GM13976 (cell line): ENCODE measurements at regions not wholly inside any gene's neighbourhood (a gene's known extent, or its start where the extent isn't known, plus 50 kb on each side); places are given as distances from the start of the nearest gene placed in this dataset.

Experiments used
- DNase-seq: peaks from one replicate; pipeline ENCODE4 v3.0.0; 2012; ENCODE audit warnings: low spot score
- in situ Hi-C: fragments of 300-500 bp; cut with MboI; formaldehyde crosslinking; loops from one replicate; pipeline ENCODE4 v1.12.0; 2022; ENCODE audit warnings: low sequenced_read_pairs, mixed read lengths, inconsistent platforms; ENCODE audit not compliant: unreplicated experiment
- TF ChIP-seq, protein P1 (sequence below): IDR thresholded peaks from 2 replicates; pipeline ENCODE4 v1.5.1; 2012; ENCODE audit warnings: borderline replicate concordance, mild to moderate bottlenecking; ENCODE audit not compliant: insufficient read depth; ENCODE audit errors: extremely low read depth, missing control alignments, control extremely low read depth

DNA sequence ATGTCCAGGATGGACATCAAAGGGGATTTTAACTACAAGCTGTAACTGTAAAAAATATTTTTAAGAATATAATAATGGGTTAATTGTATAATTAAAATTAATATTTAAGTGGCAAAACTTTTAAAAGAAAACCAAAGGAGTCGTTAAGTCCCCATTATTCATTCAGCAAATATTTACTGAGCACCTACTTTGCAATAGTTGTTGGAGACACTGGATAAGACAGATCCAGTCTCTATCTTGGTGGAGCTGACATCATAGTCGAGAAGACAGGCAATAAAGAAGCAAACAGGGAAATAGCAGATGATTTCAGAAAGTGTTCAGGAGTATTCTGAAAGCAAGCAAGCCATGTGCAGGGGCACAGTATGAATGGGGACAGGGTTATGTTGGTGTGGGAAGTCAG, 137.0 kb downstream of the CEBPB start:
- in situ Hi-C loops = no loop called here
- no peak for DNase-seq
- TF ChIP-seq, protein P1, sequence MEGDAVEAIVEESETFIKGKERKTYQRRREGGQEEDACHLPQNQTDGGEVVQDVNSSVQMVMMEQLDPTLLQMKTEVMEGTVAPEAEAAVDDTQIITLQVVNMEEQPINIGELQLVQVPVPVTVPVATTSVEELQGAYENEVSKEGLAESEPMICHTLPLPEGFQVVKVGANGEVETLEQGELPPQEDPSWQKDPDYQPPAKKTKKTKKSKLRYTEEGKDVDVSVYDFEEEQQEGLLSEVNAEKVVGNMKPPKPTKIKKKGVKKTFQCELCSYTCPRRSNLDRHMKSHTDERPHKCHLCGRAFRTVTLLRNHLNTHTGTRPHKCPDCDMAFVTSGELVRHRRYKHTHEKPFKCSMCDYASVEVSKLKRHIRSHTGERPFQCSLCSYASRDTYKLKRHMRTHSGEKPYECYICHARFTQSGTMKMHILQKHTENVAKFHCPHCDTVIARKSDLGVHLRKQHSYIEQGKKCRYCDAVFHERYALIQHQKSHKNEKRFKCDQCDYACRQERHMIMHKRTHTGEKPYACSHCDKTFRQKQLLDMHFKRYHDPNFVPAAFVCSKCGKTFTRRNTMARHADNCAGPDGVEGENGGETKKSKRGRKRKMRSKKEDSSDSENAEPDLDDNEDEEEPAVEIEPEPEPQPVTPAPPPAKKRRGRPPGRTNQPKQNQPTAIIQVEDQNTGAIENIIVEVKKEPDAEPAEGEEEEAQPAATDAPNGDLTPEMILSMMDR = no peak

DNA sequence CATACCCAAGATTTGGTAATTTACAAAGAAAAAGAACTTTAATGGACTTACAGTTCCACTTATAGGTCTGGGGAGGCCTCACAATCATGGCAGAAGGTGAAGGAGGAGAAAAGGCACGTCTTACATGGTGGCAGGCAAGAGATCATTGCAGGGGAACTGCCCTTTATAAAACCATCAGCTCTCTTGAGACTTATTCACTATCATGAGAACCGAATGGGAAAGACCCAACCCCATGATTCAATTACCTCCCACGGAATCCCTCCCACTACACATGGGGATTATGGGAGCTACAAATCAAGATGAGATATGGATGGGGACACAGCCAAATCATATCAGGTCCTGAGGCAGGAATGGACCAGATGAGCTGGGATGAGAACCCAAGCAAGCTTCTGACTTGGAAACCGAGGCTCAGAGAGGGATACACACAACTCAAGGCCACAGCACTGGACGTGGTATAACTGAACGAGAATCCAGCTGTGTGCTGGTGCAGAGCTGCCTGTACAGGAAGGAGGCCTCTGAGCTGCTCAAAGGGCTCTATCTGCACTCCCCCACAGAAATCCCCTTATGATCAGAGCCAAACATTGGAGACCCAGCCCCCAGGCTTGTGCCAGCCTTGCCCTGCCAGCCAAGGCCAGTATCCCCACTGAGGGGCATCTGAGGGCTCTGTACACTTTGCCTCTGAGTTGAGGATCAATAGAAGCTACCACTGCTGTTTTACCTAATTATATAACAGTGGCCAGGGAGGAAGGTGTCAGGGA, 137.8 kb downstream of the CEBPB start:
- TF ChIP-seq, protein P1 = no peak
- in situ Hi-C loops = no loop called here
- no peak for DNase-seq

DNA sequence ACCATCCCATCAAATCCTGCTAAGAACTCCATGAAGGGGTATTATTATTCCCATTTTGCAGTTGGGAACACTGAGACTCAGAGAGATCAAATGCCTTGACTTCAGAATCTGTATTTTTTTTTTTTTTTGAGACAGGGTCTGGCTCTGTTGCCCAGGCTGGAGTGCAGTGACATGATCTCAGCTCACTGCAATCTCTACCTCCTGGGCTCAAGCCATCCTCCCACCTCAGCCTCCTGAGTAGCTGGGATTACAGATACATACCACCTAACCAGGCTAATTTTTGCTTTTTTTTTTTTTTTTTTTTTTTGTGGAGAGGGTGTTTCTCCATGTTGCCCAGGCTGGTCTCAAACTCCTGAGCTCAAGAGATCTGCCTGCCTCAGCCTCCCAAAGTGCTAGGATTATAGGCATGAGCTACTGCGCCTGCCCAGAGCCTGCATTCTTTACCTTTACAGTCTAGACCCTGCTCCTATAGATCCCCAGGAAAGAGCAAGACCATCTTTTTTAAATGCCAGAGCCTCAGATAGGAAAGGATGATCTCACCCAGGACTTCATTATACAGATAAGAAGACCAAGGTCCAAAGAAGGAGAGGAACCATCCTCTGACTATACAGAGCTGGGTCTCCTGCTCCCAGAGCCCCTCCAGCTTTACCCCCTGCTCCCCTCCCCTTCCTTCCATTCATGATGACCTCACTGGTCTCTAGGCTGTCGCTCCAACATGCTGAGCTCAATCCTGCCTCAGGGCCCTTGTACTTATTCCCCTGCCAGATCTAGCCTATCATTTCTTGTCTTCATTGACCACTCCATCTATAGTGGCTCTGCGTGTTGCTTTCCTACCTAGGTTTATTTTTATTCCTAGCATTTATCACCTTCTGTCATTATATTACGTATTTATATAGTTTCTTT, 138.6 kb downstream of the CEBPB start:
- TF ChIP-seq, protein P1 = no peak
- in situ Hi-C loops = no loop called here
- DNase-seq = no peak

DNA sequence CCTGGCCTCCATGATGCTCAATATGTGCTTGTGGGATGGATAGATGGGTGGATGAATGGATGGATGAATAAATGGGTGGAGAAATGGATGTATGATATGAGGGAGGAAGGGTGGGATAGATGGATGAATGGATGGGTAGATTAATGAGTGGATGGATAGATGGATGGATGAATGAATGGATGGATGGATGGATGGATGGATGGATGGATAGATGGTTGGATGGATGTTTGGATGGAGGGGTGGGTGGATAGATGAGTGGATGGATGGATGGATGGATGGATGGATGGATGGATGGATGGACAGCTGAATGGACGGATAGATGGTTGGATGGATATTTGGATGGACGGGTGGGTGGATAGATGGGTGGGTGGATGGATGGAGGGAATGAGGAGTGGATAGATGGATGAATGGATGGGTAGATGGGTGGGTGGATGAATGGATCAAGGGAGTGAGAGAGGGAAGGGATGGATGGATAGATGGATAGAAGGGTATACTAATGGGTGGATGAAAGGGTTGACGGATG, 139.4 kb downstream of the CEBPB start:
- no peak for DNase-seq
- TF ChIP-seq, protein P1 = no peak
- in situ Hi-C loops = no loop called here

DNA sequence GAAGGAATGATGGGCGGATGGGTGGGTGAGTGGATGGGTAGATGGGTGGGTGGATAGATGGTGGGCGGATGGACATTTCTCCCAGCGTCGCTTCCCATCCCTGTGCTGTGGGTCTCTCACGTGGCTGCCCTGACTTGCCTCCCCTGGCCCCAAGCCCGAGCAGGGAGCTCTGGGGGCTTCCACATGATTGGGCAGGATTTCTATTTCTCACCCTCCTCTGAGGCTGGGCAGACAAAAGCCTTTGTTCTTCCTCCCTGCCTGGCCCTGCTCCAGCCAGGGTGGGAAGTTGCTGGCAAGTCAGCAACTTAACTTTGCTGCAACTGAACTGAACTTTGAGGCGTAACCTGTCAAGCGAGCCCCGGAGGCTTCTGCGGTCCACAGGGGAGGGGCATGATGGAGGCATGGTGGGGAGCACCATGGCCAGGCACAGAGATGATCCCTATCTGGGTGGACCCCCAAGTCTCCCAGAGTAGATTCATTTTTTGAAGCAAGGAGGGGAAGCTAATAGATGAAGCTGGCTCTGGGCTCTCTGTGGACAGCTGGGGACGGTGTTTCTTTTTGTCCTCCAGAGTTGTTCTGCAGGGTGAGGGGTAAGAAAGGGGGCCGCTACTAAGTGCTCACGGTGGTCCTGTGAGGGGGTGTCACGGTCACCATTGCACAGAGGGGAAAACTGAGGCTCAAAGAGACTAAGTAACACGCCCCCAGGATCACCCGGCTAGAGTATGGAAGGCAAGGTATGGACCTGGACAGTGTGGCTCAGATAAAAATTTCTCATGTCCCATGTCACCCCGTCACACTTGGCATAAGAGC, 140.1 kb downstream of the CEBPB start:
- no peak for DNase-seq
- in situ Hi-C loops = no loop called here

More for the DNA sequence above, 140.1 kb downstream of the CEBPB start:
- TF ChIP-seq, protein P1 = no peak
